OCI-LY3 (cell line): ENCODE measurements at regions not wholly inside any gene's neighbourhood (a gene's known extent, or its start where the extent isn't known, plus 50 kb on each side); places are given as distances from the start of the nearest gene placed in this dataset.

Source experiments
- EZH2phosphoT487 ChIP-seq: fragments of 200-600 bp; shearing (Covaris generic); IDR thresholded peaks from 2 replicates; pipeline ENCODE4 v1.6.1; 2018; ENCODE audit warnings: antibody characterized with exemption, mixed run types, low read depth
- TF ChIP-seq, protein P1 (sequence below): fragments of 200-600, 300-600 bp; sonication (generic); IDR thresholded peaks from 2 replicates; pipeline ENCODE4 v1.5.1; 2014; ENCODE audit warnings: antibody characterized with exemption, low read length, low read depth

DNA sequence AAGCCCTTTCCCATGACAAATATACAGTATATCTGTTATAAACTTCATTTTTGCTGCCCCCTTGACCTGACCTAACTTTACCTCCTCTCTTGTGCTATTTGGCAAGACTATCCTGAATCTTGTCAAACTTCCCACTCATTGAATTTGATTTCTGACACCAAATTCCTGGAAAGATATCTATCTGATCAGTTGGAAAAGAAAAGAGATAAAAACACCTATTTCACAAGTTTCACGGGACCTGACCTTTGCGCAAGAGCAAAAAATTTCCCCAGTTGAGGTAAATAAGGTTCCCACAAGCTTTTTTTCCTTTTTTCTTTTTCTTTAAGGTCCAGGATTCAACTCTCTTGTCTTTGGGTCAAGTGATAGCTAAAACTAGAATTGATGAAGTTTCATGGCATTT lies 189.2 kb upstream of the LPP start:
- TF ChIP-seq, protein P1, sequence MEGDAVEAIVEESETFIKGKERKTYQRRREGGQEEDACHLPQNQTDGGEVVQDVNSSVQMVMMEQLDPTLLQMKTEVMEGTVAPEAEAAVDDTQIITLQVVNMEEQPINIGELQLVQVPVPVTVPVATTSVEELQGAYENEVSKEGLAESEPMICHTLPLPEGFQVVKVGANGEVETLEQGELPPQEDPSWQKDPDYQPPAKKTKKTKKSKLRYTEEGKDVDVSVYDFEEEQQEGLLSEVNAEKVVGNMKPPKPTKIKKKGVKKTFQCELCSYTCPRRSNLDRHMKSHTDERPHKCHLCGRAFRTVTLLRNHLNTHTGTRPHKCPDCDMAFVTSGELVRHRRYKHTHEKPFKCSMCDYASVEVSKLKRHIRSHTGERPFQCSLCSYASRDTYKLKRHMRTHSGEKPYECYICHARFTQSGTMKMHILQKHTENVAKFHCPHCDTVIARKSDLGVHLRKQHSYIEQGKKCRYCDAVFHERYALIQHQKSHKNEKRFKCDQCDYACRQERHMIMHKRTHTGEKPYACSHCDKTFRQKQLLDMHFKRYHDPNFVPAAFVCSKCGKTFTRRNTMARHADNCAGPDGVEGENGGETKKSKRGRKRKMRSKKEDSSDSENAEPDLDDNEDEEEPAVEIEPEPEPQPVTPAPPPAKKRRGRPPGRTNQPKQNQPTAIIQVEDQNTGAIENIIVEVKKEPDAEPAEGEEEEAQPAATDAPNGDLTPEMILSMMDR, result no peak
- TF ChIP-seq EZH2phosphoT487, result no peak
